ENCODE measurements at regions not wholly inside any gene's neighbourhood (a gene's known extent, or its start where the extent isn't known, plus 50 kb on each side); places are given as distances from the start of the nearest gene placed in this dataset.
A peak's percentile ranks its signal among the peaks of the same experiment; 100 is the strongest.

GRCh38 chr11:28571371-28571770 is 463.2 kb downstream of the METTL15 start (continued):
- no peak for TF ChIP-seq CREB5 (CRISPR knock-in tag; IDR thresholded peaks at IDR 0.05; ENCODE audit: low read depth)

- ATAC-seq, result no peak
- TF ChIP-seq SNAI2 (CRISPR knock-in tag; IDR thresholded peaks at IDR 0.05), result no peak
- TF ChIP-seq TCF4 (CRISPR knock-in tag; IDR thresholded peaks at IDR 0.05; ENCODE audit: borderline replicate concordance), result no peak
- TF ChIP-seq TOX (CRISPR knock-in tag; IDR thresholded peaks at IDR 0.05; ENCODE audit: borderline replicate concordance), result no peak
- TF ChIP-seq RARB (CRISPR knock-in tag; IDR thresholded peaks at IDR 0.05), result no peak
- TF ChIP-seq CSDC2 (CRISPR knock-in tag; IDR thresholded peaks at IDR 0.05), result no peak
- TF ChIP-seq BACH2 (CRISPR knock-in tag; IDR thresholded peaks at IDR 0.05; ENCODE audit: borderline replicate concordance), result no peak
- TF ChIP-seq ZC3H10 (CRISPR knock-in tag; IDR thresholded peaks at IDR 0.05), result no peak
- TF ChIP-seq ZNF565 (CRISPR knock-in tag; conservative IDR thresholded peaks at IDR 0.05; ENCODE audit: low read depth), result no peak
- TF ChIP-seq ARNTL (CRISPR knock-in tag; IDR thresholded peaks at IDR 0.05; ENCODE audit: borderline replicate concordance, low read depth), result no peak
- no peak for TF ChIP-seq OSR1 (CRISPR knock-in tag; IDR thresholded peaks at IDR 0.05)
- TF ChIP-seq PATZ1 (CRISPR knock-in tag; IDR thresholded peaks at IDR 0.05; ENCODE audit: borderline replicate concordance), result no peak
- no peak for TF ChIP-seq GLIS3 (CRISPR knock-in tag; IDR thresholded peaks at IDR 0.05)
- TF ChIP-seq PPARA (CRISPR knock-in tag; IDR thresholded peaks at IDR 0.05; ENCODE audit: borderline replicate concordance), result no peak
- no peak for TF ChIP-seq ISL1 (CRISPR knock-in tag; IDR thresholded peaks at IDR 0.05)
- TF ChIP-seq ZFP3 (CRISPR knock-in tag; IDR thresholded peaks at IDR 0.05), result no peak
- no peak for TF ChIP-seq CSRNP3 (CRISPR knock-in tag; IDR thresholded peaks at IDR 0.05)
- no peak for TF ChIP-seq CREB5 (CRISPR knock-in tag; IDR thresholded peaks at IDR 0.05; ENCODE audit: low read depth)
- no peak for TF ChIP-seq ESRRG (CRISPR knock-in tag; IDR thresholded peaks at IDR 0.05)
These were observed 460.9 kb downstream of the METTL15 start for GRCh38 chr11:28569106-28569505.

- no peak for TF ChIP-seq ARNTL (CRISPR knock-in tag; IDR thresholded peaks at IDR 0.05; ENCODE audit: borderline replicate concordance, low read depth)
- TF ChIP-seq PATZ1 (CRISPR knock-in tag; IDR thresholded peaks at IDR 0.05; ENCODE audit: borderline replicate concordance), result no peak
- TF ChIP-seq SNAI2 (CRISPR knock-in tag; IDR thresholded peaks at IDR 0.05), result no peak
- TF ChIP-seq ZFP30 (CRISPR knock-in tag; IDR thresholded peaks at IDR 0.05), result no peak
- no peak for TF ChIP-seq GLIS3 (CRISPR knock-in tag; IDR thresholded peaks at IDR 0.05)
- TF ChIP-seq ZC3H10 (CRISPR knock-in tag; IDR thresholded peaks at IDR 0.05), result no peak
- TF ChIP-seq ZFP3 (CRISPR knock-in tag; IDR thresholded peaks at IDR 0.05), result no peak; the same call in 1 of the 2 replicates
- no peak for TF ChIP-seq ZNF565 (CRISPR knock-in tag; conservative IDR thresholded peaks at IDR 0.05; ENCODE audit: low read depth)
- TF ChIP-seq TOX (CRISPR knock-in tag; IDR thresholded peaks at IDR 0.05; ENCODE audit: borderline replicate concordance), result no peak; the same call in 1 of the 2 replicates
- TF ChIP-seq ESRRG (CRISPR knock-in tag; IDR thresholded peaks at IDR 0.05), result no peak
- peak; percentile 99 for ATAC-seq
These were observed 458.3 kb downstream of the METTL15 start for GRCh38 chr11:28566339-28567089.

GRCh38 chr11:28559492-28559891 is 451.3 kb downstream of the METTL15 start:
- no peak for ATAC-seq
- no peak for TF ChIP-seq ZFP3 (CRISPR knock-in tag; IDR thresholded peaks at IDR 0.05)
- TF ChIP-seq TOX (CRISPR knock-in tag; IDR thresholded peaks at IDR 0.05; ENCODE audit: borderline replicate concordance), result no peak
- no peak for TF ChIP-seq ZNF70 (CRISPR knock-in tag; IDR thresholded peaks at IDR 0.05)
- no peak for TF ChIP-seq ZNF8 (CRISPR knock-in tag; IDR thresholded peaks at IDR 0.05)
- TF ChIP-seq POU6F1 (CRISPR knock-in tag; IDR thresholded peaks at IDR 0.05; ENCODE audit: borderline replicate concordance, low read depth), result no peak
- TF ChIP-seq GLIS3 (CRISPR knock-in tag; IDR thresholded peaks at IDR 0.05), result no peak
